HL-60 (cell line): ENCODE measurements at regions not wholly inside any gene's neighbourhood (a gene's known extent, or its start where the extent isn't known, plus 50 kb on each side); places are given as distances from the start of the nearest gene placed in this dataset.
"Not testable (repeated sequence)": the region's sequence is repeated elsewhere in the genome, so short reads cannot be mapped to it uniquely, and the experiment has no call there.

Experiments used
- DNase-seq, 2 experiments: peaks; one replicate each; pipeline ENCODE4 v3.0.0-alpha.2; 2010 to 2020; ENCODE audit warnings: low read depth in 1 of 2, low spot score in 1 of 2
- H3K27ac ChIP-seq: fragments of 250-450 bp; sonication (Bioruptor Pico); replicated peaks from 2 replicates; pipeline ENCODE4 v1.5.1; 2020; ENCODE audit warnings: mild to moderate bottlenecking, moderate library complexity
- H3K27me3 ChIP-seq: fragments of 250-450 bp; sonication (Bioruptor Pico); 2 replicates; pipeline ENCODE4 v1.5.1; 2021; ENCODE audit warnings: mild to moderate bottlenecking, moderate library complexity; ENCODE audit not compliant: insufficient read depth, poor library complexity, severe bottlenecking
- H3K4me3 ChIP-seq: replicated peaks from 2 replicates; pipeline ENCODE4 v1.5.1; 2011; ENCODE audit warnings: mild to moderate bottlenecking, control low read depth, low read length; ENCODE audit not compliant: insufficient read depth
- CTCF ChIP-seq: IDR thresholded peaks from one replicate; pipeline ENCODE4 v1.5.1; 2011; ENCODE audit warnings: low read length, control low read depth, inconsistent platforms; ENCODE audit not compliant: insufficient read depth
- GABPA ChIP-seq: IDR thresholded peaks from 2 replicates; pipeline ENCODE4 v1.6.1; 2012; ENCODE audit warnings: low read depth
- POLR2AphosphoS5 ChIP-seq: IDR thresholded peaks from 2 replicates; pipeline ENCODE4 v1.6.1; 2012; ENCODE audit warnings: low read depth
- SPI1 ChIP-seq: IDR thresholded peaks from 2 replicates; pipeline ENCODE4 v1.6.1; 2012; ENCODE audit warnings: low read depth, mild to moderate bottlenecking, borderline replicate concordance
- TF ChIP-seq, protein P1 (sequence below): IDR thresholded peaks from 2 replicates; pipeline ENCODE4 v1.6.1; 2012; ENCODE audit warnings: low read depth; ENCODE audit not compliant: insufficient replicate concordance

DNA sequence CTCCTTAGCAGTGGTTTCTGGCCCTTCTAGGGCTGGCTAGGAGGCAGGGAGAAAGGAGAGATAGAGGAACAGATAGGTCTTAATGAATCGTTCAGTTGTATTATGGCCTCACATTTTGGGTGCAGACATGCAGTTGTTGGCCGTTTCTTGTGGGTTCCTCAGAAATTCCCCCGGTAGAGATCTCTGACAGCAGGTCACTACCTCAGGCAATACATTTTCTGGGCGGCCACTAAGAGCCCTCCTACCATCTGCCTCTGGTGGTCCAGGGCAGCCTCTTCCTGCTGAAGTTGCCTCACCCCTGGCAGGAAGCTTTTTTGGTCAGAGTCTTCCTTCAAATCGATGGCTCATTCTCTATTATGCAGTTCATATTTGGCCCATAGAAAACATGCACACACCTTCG, 266.1 kb downstream of the SV2B start:
- Histone ChIP-seq H3K4me3 (no peak overlapping the region), H3K27ac (no peak overlapping the region), H3K27me3 (no peaks in the 10 kb centered on the region)
- DNase-seq, result no peak
- TF ChIP-seq GABPA (no peak), CTCF (no peak)
- TF ChIP-seq, protein P1, sequence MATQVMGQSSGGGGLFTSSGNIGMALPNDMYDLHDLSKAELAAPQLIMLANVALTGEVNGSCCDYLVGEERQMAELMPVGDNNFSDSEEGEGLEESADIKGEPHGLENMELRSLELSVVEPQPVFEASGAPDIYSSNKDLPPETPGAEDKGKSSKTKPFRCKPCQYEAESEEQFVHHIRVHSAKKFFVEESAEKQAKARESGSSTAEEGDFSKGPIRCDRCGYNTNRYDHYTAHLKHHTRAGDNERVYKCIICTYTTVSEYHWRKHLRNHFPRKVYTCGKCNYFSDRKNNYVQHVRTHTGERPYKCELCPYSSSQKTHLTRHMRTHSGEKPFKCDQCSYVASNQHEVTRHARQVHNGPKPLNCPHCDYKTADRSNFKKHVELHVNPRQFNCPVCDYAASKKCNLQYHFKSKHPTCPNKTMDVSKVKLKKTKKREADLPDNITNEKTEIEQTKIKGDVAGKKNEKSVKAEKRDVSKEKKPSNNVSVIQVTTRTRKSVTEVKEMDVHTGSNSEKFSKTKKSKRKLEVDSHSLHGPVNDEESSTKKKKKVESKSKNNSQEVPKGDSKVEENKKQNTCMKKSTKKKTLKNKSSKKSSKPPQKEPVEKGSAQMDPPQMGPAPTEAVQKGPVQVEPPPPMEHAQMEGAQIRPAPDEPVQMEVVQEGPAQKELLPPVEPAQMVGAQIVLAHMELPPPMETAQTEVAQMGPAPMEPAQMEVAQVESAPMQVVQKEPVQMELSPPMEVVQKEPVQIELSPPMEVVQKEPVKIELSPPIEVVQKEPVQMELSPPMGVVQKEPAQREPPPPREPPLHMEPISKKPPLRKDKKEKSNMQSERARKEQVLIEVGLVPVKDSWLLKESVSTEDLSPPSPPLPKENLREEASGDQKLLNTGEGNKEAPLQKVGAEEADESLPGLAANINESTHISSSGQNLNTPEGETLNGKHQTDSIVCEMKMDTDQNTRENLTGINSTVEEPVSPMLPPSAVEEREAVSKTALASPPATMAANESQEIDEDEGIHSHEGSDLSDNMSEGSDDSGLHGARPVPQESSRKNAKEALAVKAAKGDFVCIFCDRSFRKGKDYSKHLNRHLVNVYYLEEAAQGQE, result no peak

GRCh38 chr15:91368611-91369010, 268.6 kb downstream of the SV2B start:
- DNase-seq, result no peak
- no peak overlapping the region for H3K27ac ChIP-seq
- no peak overlapping the region for H3K4me3 ChIP-seq
- H3K27me3 ChIP-seq, result no peaks in the 10 kb centered on the region
- TF ChIP-seq GABPA (no peak), POLR2AphosphoS5 (no peak), CTCF (no peak)

- no peaks in the 10 kb centered on the region for H3K27me3 ChIP-seq
- no peak overlapping the region for H3K4me3 ChIP-seq
- peak; percentile 21; the same call in 1 of the 2 replicates for TF ChIP-seq SPI1
- TF ChIP-seq POLR2AphosphoS5, result no peak
- TF ChIP-seq GABPA, result no peak
- TF ChIP-seq CTCF, result no peak
- no peak for DNase-seq
- H3K27ac ChIP-seq, result no peak overlapping the region
Observed at GRCh38 chr15:91369823-91370222, 269.8 kb downstream of the SV2B start.

- not testable (repeated sequence) for DNase-seq, H3K4me3 ChIP-seq, H3K27me3 ChIP-seq, H3K27ac ChIP-seq
Observed at GRCh38 chr15:91371345-91371744, 271.3 kb downstream of the SV2B start.

- TF ChIP-seq CTCF, result no peak
- TF ChIP-seq GABPA, result no peak
- TF ChIP-seq, protein P1, result peak; percentile 81
- no peak for DNase-seq
- no peak overlapping the region for H3K27ac ChIP-seq
- no peaks in the 10 kb centered on the region for H3K27me3 ChIP-seq
- no peak overlapping the region for H3K4me3 ChIP-seq
Observed at GRCh38 chr15:91374336-91374735, 274.3 kb downstream of the SV2B start.
